ENCODE measurements at regions not wholly inside any gene's neighbourhood (a gene's known extent, or its start where the extent isn't known, plus 50 kb on each side); places are given as distances from the start of the nearest gene placed in this dataset.

DNA sequence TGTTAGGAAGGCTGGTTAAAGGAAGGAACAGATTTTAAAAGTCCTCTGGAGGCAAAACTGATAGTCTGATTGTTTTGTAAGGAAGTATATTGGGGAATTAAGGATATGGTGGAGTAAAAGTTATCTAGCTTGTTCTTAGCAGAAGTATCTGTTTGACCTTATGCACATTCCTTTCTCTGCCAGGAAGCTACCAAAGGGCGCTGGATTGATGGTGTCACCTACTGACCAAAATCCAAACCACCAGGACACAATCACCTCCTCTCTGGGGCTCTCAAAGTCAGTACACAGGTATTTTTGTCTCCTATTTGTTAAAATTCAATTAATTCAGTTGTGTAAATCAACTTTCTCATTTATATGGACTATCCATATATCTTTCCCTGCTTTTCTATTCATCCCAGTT lies 484.5 kb downstream of the NUP35 start (continued):
- TF ChIP-seq MXI1 (IDR thresholded peaks at IDR 0.05; ENCODE audit: low read depth, low read length) = no peak
- no peak for TF ChIP-seq RCOR1 (IDR thresholded peaks at IDR 0.05; ENCODE audit: low read length)
- no peak for TF ChIP-seq CHD2 (IDR thresholded peaks at IDR 0.05; ENCODE audit: low read length, partially characterized antibody)
- TF ChIP-seq, protein P1, sequence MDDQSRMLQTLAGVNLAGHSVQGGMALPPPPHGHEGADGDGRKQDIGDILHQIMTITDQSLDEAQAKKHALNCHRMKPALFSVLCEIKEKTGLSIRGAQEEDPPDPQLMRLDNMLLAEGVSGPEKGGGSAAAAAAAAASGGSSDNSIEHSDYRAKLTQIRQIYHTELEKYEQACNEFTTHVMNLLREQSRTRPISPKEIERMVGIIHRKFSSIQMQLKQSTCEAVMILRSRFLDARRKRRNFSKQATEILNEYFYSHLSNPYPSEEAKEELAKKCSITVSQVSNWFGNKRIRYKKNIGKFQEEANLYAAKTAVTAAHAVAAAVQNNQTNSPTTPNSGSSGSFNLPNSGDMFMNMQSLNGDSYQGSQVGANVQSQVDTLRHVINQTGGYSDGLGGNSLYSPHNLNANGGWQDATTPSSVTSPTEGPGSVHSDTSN (IDR thresholded peaks at IDR 0.05) = no peak

DNA sequence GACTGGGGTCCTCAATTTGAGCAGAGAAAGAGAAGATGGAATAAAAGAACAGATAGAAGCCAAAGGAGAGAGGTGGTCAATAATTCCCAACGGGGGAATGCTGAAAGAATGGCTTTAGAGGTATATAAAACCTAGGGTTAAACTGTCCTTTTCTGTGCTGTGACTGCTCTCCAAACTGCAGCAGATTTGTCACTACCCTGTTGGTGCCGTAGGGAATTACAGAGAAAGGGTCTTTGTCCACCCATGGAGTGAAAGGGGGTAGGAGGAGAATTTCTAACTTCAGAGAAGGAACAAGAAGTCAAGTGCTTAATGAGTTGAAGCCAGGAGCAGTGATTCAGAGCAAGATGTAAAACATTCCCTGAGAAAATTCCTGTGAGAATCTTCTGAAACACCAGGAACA lies 486.5 kb downstream of the NUP35 start:
- ChIA-PET POLR2A (no interaction called here), CTCF (interaction anchor here (1.0 kb wide), 1 partner anchor 12 kb away, joined by 3 read pairs; no protein-coding TSS in a partner anchor)
- no peak overlapping the region for H3K27ac ChIP-seq (ENCODE audit: low read depth in 2 of 2, low read length in 1 of 2)
- H3K4me2 ChIP-seq = no peak overlapping the region
- WGBS (ENCODE audit: low lambda C conversion rate) = 30% methylated on average over 2 of the region's 2 CpGs
- no peaks in the 10 kb centered on the region for H3K79me2 ChIP-seq (ENCODE audit: insufficient read depth)
- no peaks in the 10 kb centered on the region for H4K20me1 ChIP-seq (ENCODE audit: insufficient read depth)
- no peak overlapping the region for H3K9ac ChIP-seq
- no peaks in the 10 kb centered on the region for H3K27me3 ChIP-seq (ENCODE audit: insufficient read depth)
- no peak overlapping the region for H2AFZ ChIP-seq (ENCODE audit: low read depth)
- H3K9me3 ChIP-seq = no peaks in the 10 kb centered on the region
- DNase-seq = no peak
- peaks cover 0 to 3% of the 10 kb centered on the region in 2 experiments; a peak in 2 of 4 replicates for H3K4me1 ChIP-seq (ENCODE audit: control insufficient read depth in 1 of 2, insufficient read depth in 2 of 2, low read depth in 1 of 2, low read length in 1 of 2)
- TF ChIP-seq, protein P2, sequence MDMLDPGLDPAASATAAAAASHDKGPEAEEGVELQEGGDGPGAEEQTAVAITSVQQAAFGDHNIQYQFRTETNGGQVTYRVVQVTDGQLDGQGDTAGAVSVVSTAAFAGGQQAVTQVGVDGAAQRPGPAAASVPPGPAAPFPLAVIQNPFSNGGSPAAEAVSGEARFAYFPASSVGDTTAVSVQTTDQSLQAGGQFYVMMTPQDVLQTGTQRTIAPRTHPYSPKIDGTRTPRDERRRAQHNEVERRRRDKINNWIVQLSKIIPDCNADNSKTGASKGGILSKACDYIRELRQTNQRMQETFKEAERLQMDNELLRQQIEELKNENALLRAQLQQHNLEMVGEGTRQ (IDR thresholded peaks at IDR 0.05; ENCODE audit: borderline replicate concordance, low read depth, low read length) = no peak
- TF ChIP-seq TEAD4 (IDR thresholded peaks at IDR 0.05; ENCODE audit: borderline replicate concordance, insufficient read depth) (no peak), REST (IDR thresholded peaks at IDR 0.05; ENCODE audit: low read depth, low read length) (no peak)
- no peaks in the 10 kb centered on the region for H3K36me3 ChIP-seq (replicated peaks in 1 of 2; ENCODE audit: control insufficient read depth in 1 of 2, insufficient read depth in 2 of 2, low read length in 1 of 2)
- H3K9me2 ChIP-seq = no peaks in the 10 kb centered on the region
- no peak overlapping the region for H3K4me3 ChIP-seq (ENCODE audit: low read depth in 2 of 2, low read length in 1 of 2)
- no peaks in the 10 kb centered on the region for H3F3A ChIP-seq (replicated peaks; ENCODE audit: insufficient read depth)

- ChIA-PET CTCF (interaction anchor here (1.0 kb wide), 1 partner anchor 17 kb away, joined by 4 read pairs; no protein-coding TSS in a partner anchor), POLR2A (interaction anchor here (0.6 kb wide), 1 partner anchor 51 kb away, joined by 3 read pairs; no protein-coding TSS in a partner anchor)
- Histone ChIP-seq H3K9me2 (no peaks in the 10 kb centered on the region), H3K4me1 (ENCODE audit: control insufficient read depth in 1 of 2, insufficient read depth in 2 of 2, low read depth in 1 of 2, low read length in 1 of 2) (peaks cover 0 to 3% of the 10 kb centered on the region in 2 experiments; a peak in 2 of 4 replicates), H3K9ac (no peak overlapping the region), H3K79me2 (ENCODE audit: insufficient read depth) (no peaks in the 10 kb centered on the region), H3K4me2 (no peak overlapping the region), H3F3A (replicated peaks; ENCODE audit: insufficient read depth) (no peaks in the 10 kb centered on the region), H4K20me1 (ENCODE audit: insufficient read depth) (no peaks in the 10 kb centered on the region), H3K9me3 (no peaks in the 10 kb centered on the region), H3K4me3 (ENCODE audit: low read depth in 2 of 2, low read length in 1 of 2) (no peak overlapping the region), H2AFZ (ENCODE audit: low read depth) (no peak overlapping the region), H3K27me3 (ENCODE audit: insufficient read depth) (no peaks in the 10 kb centered on the region), H3K27ac (ENCODE audit: low read depth in 2 of 2, low read length in 1 of 2) (peak overlapping the region in 1 of 2 experiments; percentile 35; a peak in 1 of 4 replicates), H3K36me3 (replicated peaks in 1 of 2; ENCODE audit: control insufficient read depth in 1 of 2, insufficient read depth in 2 of 2, low read length in 1 of 2) (no peaks in the 10 kb centered on the region)
- TF ChIP-seq RAD21 (IDR thresholded peaks at IDR 0.05; ENCODE audit: low read length) (peak; percentile 15; the same call in 1 of the 2 replicates), SMC3 (IDR thresholded peaks at IDR 0.05; ENCODE audit: low read depth, low read length) (no peak), FOXJ3 (CRISPR knock-in tag; IDR thresholded peaks at IDR 0.05) (no peak)
- peak; percentile 9 for DNase-seq
- 23% methylated on average over 5 of the region's 5 CpGs for WGBS (ENCODE audit: low lambda C conversion rate)
These were observed 490.7 kb downstream of the NUP35 start for GRCh38 chr2:183614799-183615435.

All from SK-N-SH (cell line).